DMS79 (cell line): ENCODE measurements at regions not wholly inside any gene's neighbourhood (a gene's known extent, or its start where the extent isn't known, plus 50 kb on each side); places are given as distances from the start of the nearest gene placed in this dataset.
"Not testable (repeated sequence)": the region's sequence is repeated elsewhere in the genome, so short reads cannot be mapped to it uniquely, and the experiment has no call there.

Experiments used
- DNase-seq: peaks from one replicate; lab custom pipeline; 2025; lab: John Stamatoyannopoulos, UW

- DNase-seq: no peak
Observed at GRCh38 chr2:235399895-235400294, 93.9 kb upstream of the AGAP1 start.

- no peak for DNase-seq
Observed at GRCh38 chr2:235402422-235402821, 91.4 kb upstream of the AGAP1 start.

- no peak for DNase-seq
Observed at GRCh38 chr2:235405612-235406361, 88.1 kb upstream of the AGAP1 start.

- DNase-seq: peak; percentile 90
Observed at GRCh38 chr2:235406430-235406829, 87.4 kb upstream of the AGAP1 start.

- no peak for DNase-seq
Observed at GRCh38 chr2:235411905-235412485, 81.8 kb upstream of the AGAP1 start.

GRCh38 chr2:235413064-235413463, 80.8 kb upstream of the AGAP1 start:
- no peak for DNase-seq

GRCh38 chr2:235414422-235414821, 79.4 kb upstream of the AGAP1 start:
- DNase-seq: peak; percentile 81

GRCh38 chr2:235416858-235417499, 76.9 kb upstream of the AGAP1 start:
- DNase-seq: peak; percentile 45

- DNase-seq: no peak
Observed at GRCh38 chr2:235418918-235419317, 74.9 kb upstream of the AGAP1 start.

GRCh38 chr2:235419996-235420395, 73.8 kb upstream of the AGAP1 start:
- DNase-seq: no peak

- DNase-seq: no peak
Observed at GRCh38 chr2:235421618-235422017, 72.2 kb upstream of the AGAP1 start.

- DNase-seq: no peak
Observed at GRCh38 chr2:235430366-235431083, 63.3 kb upstream of the AGAP1 start.

- DNase-seq: no peak
Observed at GRCh38 chr2:235432741-235433520, 60.9 kb upstream of the AGAP1 start.

GRCh38 chr2:235433860-235434259, 60.0 kb upstream of the AGAP1 start:
- no peak for DNase-seq

GRCh38 chr2:235439959-235440662, 53.7 kb upstream of the AGAP1 start:
- no peak for DNase-seq

- not testable (repeated sequence) for DNase-seq
Observed at GRCh38 chr2:235443580-235443979, 50.3 kb upstream of the AGAP1 start.
